ENCODE measurements at regions not wholly inside any gene's neighbourhood (a gene's known extent, or its start where the extent isn't known, plus 50 kb on each side); places are given as distances from the start of the nearest gene placed in this dataset.

DNA sequence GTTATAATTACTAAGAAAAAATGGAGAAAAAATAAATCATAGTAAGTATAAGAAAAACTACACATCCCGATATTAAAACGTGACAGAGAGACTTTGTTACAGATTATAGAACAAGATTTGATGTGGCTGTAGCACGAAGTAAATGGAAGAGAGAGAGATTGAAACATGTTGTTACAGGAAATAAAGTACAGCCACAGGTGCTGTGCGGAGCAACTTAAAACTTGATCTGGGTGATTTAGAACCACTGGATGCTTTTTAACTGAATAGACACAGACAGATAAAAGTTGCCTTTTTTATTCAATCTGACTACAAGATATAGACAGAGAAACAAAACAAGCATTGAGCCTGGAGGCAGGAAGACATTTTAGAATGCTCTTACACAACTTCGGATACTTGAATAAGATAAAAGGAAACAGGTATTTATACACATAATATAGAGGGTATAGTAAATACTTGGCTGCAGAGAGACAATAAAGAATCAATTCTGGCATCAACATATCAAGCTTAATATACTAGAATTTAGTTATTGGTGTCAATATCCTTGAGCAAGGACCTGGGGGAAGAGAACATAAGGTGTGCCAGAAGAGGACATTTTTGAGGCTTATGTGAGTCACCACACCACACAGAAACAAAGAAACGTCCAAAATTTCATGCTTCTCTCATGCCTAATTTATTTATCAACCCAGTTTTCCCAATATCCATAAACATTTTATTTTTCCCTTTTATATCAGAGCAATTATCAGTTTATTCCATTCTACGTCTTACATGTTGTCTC lies 548.5 kb downstream of the SLITRK1 start:
- H3K4me1 ChIP-seq, result no peaks in the 10 kb centered on the region
- no peaks in the 10 kb centered on the region for H3K9me3 ChIP-seq
- no peak for DNase-seq (ENCODE audit: low read depth in 1 of 2, low spot score in 1 of 2)
- ChIA-PET CTCF (no interaction called here), POLR2A (no interaction called here)
- TF ChIP-seq HEYL (CRISPR knock-in tag; IDR thresholded peaks at IDR 0.05), result no peak
- no peak for TF ChIP-seq FOSB (CRISPR knock-in tag; IDR thresholded peaks at IDR 0.05)
- TF ChIP-seq KDM5A (IDR thresholded peaks at IDR 0.05), result no peak
- no peak for TF ChIP-seq ZNF302 (CRISPR knock-in tag; IDR thresholded peaks at IDR 0.05)
- no peak for TF ChIP-seq ZSCAN20 (CRISPR knock-in tag; IDR thresholded peaks at IDR 0.05)
- no peak for TF ChIP-seq ZFP36 (IDR thresholded peaks at IDR 0.05; ENCODE audit: borderline replicate concordance, partially characterized antibody)
- TF ChIP-seq, protein P1, sequence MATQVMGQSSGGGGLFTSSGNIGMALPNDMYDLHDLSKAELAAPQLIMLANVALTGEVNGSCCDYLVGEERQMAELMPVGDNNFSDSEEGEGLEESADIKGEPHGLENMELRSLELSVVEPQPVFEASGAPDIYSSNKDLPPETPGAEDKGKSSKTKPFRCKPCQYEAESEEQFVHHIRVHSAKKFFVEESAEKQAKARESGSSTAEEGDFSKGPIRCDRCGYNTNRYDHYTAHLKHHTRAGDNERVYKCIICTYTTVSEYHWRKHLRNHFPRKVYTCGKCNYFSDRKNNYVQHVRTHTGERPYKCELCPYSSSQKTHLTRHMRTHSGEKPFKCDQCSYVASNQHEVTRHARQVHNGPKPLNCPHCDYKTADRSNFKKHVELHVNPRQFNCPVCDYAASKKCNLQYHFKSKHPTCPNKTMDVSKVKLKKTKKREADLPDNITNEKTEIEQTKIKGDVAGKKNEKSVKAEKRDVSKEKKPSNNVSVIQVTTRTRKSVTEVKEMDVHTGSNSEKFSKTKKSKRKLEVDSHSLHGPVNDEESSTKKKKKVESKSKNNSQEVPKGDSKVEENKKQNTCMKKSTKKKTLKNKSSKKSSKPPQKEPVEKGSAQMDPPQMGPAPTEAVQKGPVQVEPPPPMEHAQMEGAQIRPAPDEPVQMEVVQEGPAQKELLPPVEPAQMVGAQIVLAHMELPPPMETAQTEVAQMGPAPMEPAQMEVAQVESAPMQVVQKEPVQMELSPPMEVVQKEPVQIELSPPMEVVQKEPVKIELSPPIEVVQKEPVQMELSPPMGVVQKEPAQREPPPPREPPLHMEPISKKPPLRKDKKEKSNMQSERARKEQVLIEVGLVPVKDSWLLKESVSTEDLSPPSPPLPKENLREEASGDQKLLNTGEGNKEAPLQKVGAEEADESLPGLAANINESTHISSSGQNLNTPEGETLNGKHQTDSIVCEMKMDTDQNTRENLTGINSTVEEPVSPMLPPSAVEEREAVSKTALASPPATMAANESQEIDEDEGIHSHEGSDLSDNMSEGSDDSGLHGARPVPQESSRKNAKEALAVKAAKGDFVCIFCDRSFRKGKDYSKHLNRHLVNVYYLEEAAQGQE (IDR thresholded peaks at IDR 0.05), result no peak
- TF ChIP-seq MYC (IDR thresholded peaks at IDR 0.05; ENCODE audit: borderline replicate concordance, low read length), result no peak
- TF ChIP-seq CBX2 (IDR thresholded peaks at IDR 0.05; ENCODE audit: borderline replicate concordance, low read depth), result no peak
- no peak for TF ChIP-seq RARB (CRISPR knock-in tag; IDR thresholded peaks at IDR 0.05)
- TF ChIP-seq EHF (CRISPR knock-in tag; IDR thresholded peaks at IDR 0.05), result no peak
- no peak overlapping the region for H3K4me3 ChIP-seq
- FAIRE-seq, result no peak
- no peak overlapping the region for H3K27ac ChIP-seq
- H3K4me2 ChIP-seq, result no peak overlapping the region
- ATAC-seq, result no peak
- WGBS (ENCODE audit: missing lambda C conversion rate), result 25% methylated on average over 7 of the region's 7 CpGs

DNA sequence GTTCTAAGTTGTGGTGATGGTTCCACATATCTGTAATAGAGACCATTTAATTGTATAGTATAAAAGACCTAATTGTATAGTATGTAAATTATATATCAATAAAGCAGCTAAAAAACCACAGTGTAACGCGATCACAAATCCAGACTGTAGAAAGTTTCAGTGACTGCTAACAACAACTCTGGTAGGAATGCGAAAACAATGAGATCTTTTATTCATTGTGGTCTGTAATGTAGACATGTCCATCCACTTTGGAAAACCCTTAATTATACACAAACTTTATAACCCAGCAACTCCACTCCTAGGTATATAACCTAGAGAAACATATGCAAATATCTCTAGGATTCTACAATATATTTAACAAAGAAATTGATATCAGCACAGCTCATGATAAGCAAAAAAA lies 549.5 kb downstream of the SLITRK1 start:
- no peak overlapping the region for H3K4me2 ChIP-seq
- DNase-seq (ENCODE audit: low read depth in 1 of 2, low spot score in 1 of 2) (no peak), ATAC-seq (no peak), FAIRE-seq (no peak)
- 76% methylated on average over 3 of the region's 3 CpGs for WGBS (ENCODE audit: missing lambda C conversion rate)
- ChIA-PET CTCF (no interaction called here), POLR2A (no interaction called here)
- H3K27ac ChIP-seq, result no peak overlapping the region
- no peak overlapping the region for H3K4me3 ChIP-seq
- no peaks in the 10 kb centered on the region for H3K4me1 ChIP-seq
- no peaks in the 10 kb centered on the region for H3K9me3 ChIP-seq
- TF ChIP-seq, protein P2, sequence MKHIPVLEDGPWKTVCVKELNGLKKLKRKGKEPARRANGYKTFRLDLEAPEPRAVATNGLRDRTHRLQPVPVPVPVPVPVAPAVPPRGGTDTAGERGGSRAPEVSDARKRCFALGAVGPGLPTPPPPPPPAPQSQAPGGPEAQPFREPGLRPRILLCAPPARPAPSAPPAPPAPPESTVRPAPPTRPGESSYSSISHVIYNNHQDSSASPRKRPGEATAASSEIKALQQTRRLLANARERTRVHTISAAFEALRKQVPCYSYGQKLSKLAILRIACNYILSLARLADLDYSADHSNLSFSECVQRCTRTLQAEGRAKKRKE (CRISPR knock-in tag; IDR thresholded peaks at IDR 0.05; ENCODE audit: low read depth), result no peak

GRCh38 chr13:83327091-83327490 lies 555.2 kb downstream of the SLITRK1 start:
- FAIRE-seq, result no peak
- no peak for ATAC-seq
- CTCF ChIA-PET, result no interaction called here
- DNase-seq (ENCODE audit: low read depth in 1 of 2, low spot score in 1 of 2), result no peak
- POLR2A ChIA-PET, result no interaction called here
- Histone ChIP-seq H3K4me3 (no peak overlapping the region), H3K4me1 (no peaks in the 10 kb centered on the region), H3K27ac (no peak overlapping the region), H3K4me2 (no peak overlapping the region), H3K9me3 (no peaks in the 10 kb centered on the region)
- 17% methylated on average over 5 of the region's 5 CpGs for WGBS (ENCODE audit: missing lambda C conversion rate)
- TF ChIP-seq TFCP2L1 (CRISPR knock-in tag; IDR thresholded peaks at IDR 0.05), result no peak
- TF ChIP-seq RARB (CRISPR knock-in tag; IDR thresholded peaks at IDR 0.05), result no peak
- no peak for TF ChIP-seq RNF2 (IDR thresholded peaks at IDR 0.05; ENCODE audit: borderline replicate concordance, low read depth)
- TF ChIP-seq ESRRA (IDR thresholded peaks at IDR 0.05; ENCODE audit: borderline replicate concordance, low read length), result no peak
- no peak for TF ChIP-seq ZC3H11A (IDR thresholded peaks at IDR 0.05)
- no peak for TF ChIP-seq ELK1 (IDR thresholded peaks at IDR 0.05; ENCODE audit: low read depth, low read length)
- TF ChIP-seq PBX3 (IDR thresholded peaks at IDR 0.05), result no peak
- no peak for TF ChIP-seq POLR2AphosphoS2 (conservative IDR thresholded peaks at IDR 0.05; ENCODE audit: low read length)

Measured in A549 (cell line).